ACC112 (cell line): ENCODE measurements at regions not wholly inside any gene's neighbourhood (a gene's known extent, or its start where the extent isn't known, plus 50 kb on each side); places are given as distances from the start of the nearest gene placed in this dataset.

ENCODE experiments used
- H2AFZ ChIP-seq: fragments of 200-600 bp; sonication (generic); one replicate; pipeline ENCODE4 v1.6.0; 2017; ENCODE audit warnings: antibody characterized with exemption, low read length; ENCODE audit not compliant: unreplicated experiment
- H3K27ac ChIP-seq: fragments of 200-600 bp; sonication (generic); 2 replicates; pipeline ENCODE4 v1.5.1; 2014; ENCODE audit warnings: low read depth, mild to moderate bottlenecking, antibody characterized with exemption, low read length, moderate library complexity
- H3K27me3 ChIP-seq: fragments of 200-600 bp; sonication (generic); 2 replicates; pipeline ENCODE4 v1.6.1; 2014; ENCODE audit warnings: mild to moderate bottlenecking, antibody characterized with exemption, low read length, moderate library complexity, mixed read lengths; ENCODE audit not compliant: insufficient read depth
- H3K36me3 ChIP-seq: fragments of 200-600 bp; sonication (generic); 2 replicates; pipeline ENCODE4 v1.6.1; 2016; ENCODE audit warnings: mild to moderate bottlenecking, antibody characterized with exemption, low read length, moderate library complexity, mixed read lengths; ENCODE audit not compliant: insufficient read depth
- H3K4me1 ChIP-seq: fragments of 200-600 bp; sonication (generic); one replicate; pipeline ENCODE4 v1.6.1; 2016; ENCODE audit warnings: low read length, mixed read lengths; ENCODE audit not compliant: insufficient read depth, unreplicated experiment, control insufficient read depth
- H3K4me3 ChIP-seq: fragments of 200-600 bp; sonication (generic); 2 replicates; pipeline ENCODE4 v1.5.1; 2014; ENCODE audit warnings: mild to moderate bottlenecking, low read depth, low read length
- H3K79me2 ChIP-seq: fragments of 200-600 bp; sonication (generic); one replicate; pipeline ENCODE4 v1.6.0; 2016; ENCODE audit warnings: low read length; ENCODE audit not compliant: control insufficient read depth, unreplicated experiment, insufficient read depth

GRCh38 chr9:87425202-87425601 is 72.5 kb upstream of the DAPK1 start:
- H3K27me3 ChIP-seq: no peaks in the 10 kb centered on the region
- H3K36me3 ChIP-seq: no peaks in the 10 kb centered on the region
- H3K27ac ChIP-seq: no peak overlapping the region
- H3K79me2 ChIP-seq: no peaks in the 10 kb centered on the region
- H2AFZ ChIP-seq: no peak overlapping the region
- H3K4me1 ChIP-seq: no peaks in the 10 kb centered on the region
- no peak overlapping the region for H3K4me3 ChIP-seq

- H3K4me3 ChIP-seq: no peak overlapping the region
- no peaks in the 10 kb centered on the region for H3K36me3 ChIP-seq
- no peaks in the 10 kb centered on the region for H3K27me3 ChIP-seq
- no peak overlapping the region for H2AFZ ChIP-seq
- no peaks in the 10 kb centered on the region for H3K79me2 ChIP-seq
- no peak overlapping the region for H3K27ac ChIP-seq
- H3K4me1 ChIP-seq: no peaks in the 10 kb centered on the region
These were observed 69.7 kb upstream of the DAPK1 start for GRCh38 chr9:87427851-87428506.

- H3K27me3 ChIP-seq: no peaks in the 10 kb centered on the region
- H3K4me3 ChIP-seq: no peak overlapping the region
- H2AFZ ChIP-seq: no peak overlapping the region
- no peaks in the 10 kb centered on the region for H3K4me1 ChIP-seq
- no peaks in the 10 kb centered on the region for H3K36me3 ChIP-seq
- H3K27ac ChIP-seq: no peak overlapping the region
- no peaks in the 10 kb centered on the region for H3K79me2 ChIP-seq
These were observed 69.0 kb upstream of the DAPK1 start for GRCh38 chr9:87428659-87429058.

GRCh38 chr9:87431837-87432236 is 65.8 kb upstream of the DAPK1 start:
- no peaks in the 10 kb centered on the region for H3K4me1 ChIP-seq
- no peak overlapping the region for H2AFZ ChIP-seq
- H3K4me3 ChIP-seq: no peak overlapping the region
- H3K79me2 ChIP-seq: no peaks in the 10 kb centered on the region
- H3K27me3 ChIP-seq: no peaks in the 10 kb centered on the region
- no peak overlapping the region for H3K27ac ChIP-seq
- no peaks in the 10 kb centered on the region for H3K36me3 ChIP-seq

- Histone ChIP-seq H3K79me2 (no peaks in the 10 kb centered on the region), H3K27ac (no peak overlapping the region)
These were observed 63.8 kb upstream of the DAPK1 start for GRCh38 chr9:87433853-87434252.

GRCh38 chr9:87434366-87434765 is 63.3 kb upstream of the DAPK1 start:
- no peak overlapping the region for H3K4me3 ChIP-seq
- no peaks in the 10 kb centered on the region for H3K27me3 ChIP-seq
- no peak overlapping the region for H2AFZ ChIP-seq
- no peak overlapping the region for H3K27ac ChIP-seq
- H3K4me1 ChIP-seq: no peaks in the 10 kb centered on the region
- H3K79me2 ChIP-seq: no peaks in the 10 kb centered on the region
- no peaks in the 10 kb centered on the region for H3K36me3 ChIP-seq

More at GRCh38 chr9:87433853-87434252, 63.8 kb upstream of the DAPK1 start:
- Histone ChIP-seq H2AFZ (no peak overlapping the region), H3K27me3 (no peaks in the 10 kb centered on the region), H3K4me3 (no peak overlapping the region), H3K4me1 (no peaks in the 10 kb centered on the region), H3K36me3 (no peaks in the 10 kb centered on the region)

- Histone ChIP-seq H2AFZ (no peak overlapping the region), H3K36me3 (no peaks in the 10 kb centered on the region), H3K27ac (no peak overlapping the region), H3K4me3 (no peak overlapping the region), H3K27me3 (no peaks in the 10 kb centered on the region), H3K4me1 (no peaks in the 10 kb centered on the region), H3K79me2 (no peaks in the 10 kb centered on the region)
These were observed 62.3 kb upstream of the DAPK1 start for GRCh38 chr9:87435189-87435880.

- no peaks in the 10 kb centered on the region for H3K4me1 ChIP-seq
- no peak overlapping the region for H3K4me3 ChIP-seq
- H3K36me3 ChIP-seq: no peaks in the 10 kb centered on the region
- H2AFZ ChIP-seq: no peak overlapping the region
- H3K27me3 ChIP-seq: no peaks in the 10 kb centered on the region
- H3K27ac ChIP-seq: no peak overlapping the region
- H3K79me2 ChIP-seq: no peaks in the 10 kb centered on the region
These were observed 61.0 kb upstream of the DAPK1 start for GRCh38 chr9:87436716-87437115.

GRCh38 chr9:87437966-87438365 is 59.7 kb upstream of the DAPK1 start:
- Histone ChIP-seq H3K27ac (no peak overlapping the region), H3K4me3 (no peak overlapping the region), H3K27me3 (no peaks in the 10 kb centered on the region), H3K36me3 (no peaks in the 10 kb centered on the region), H3K79me2 (no peaks in the 10 kb centered on the region), H3K4me1 (no peaks in the 10 kb centered on the region), H2AFZ (no peak overlapping the region)

- Histone ChIP-seq H3K4me1 (no peaks in the 10 kb centered on the region), H3K79me2 (no peaks in the 10 kb centered on the region), H3K27ac (no peak overlapping the region), H2AFZ (no peak overlapping the region), H3K27me3 (no peaks in the 10 kb centered on the region), H3K4me3 (no peak overlapping the region), H3K36me3 (no peaks in the 10 kb centered on the region)
These were observed 56.4 kb upstream of the DAPK1 start for GRCh38 chr9:87441251-87441650.

GRCh38 chr9:87442451-87442850 is 55.2 kb upstream of the DAPK1 start:
- no peaks in the 10 kb centered on the region for H3K27me3 ChIP-seq
- H3K27ac ChIP-seq: no peak overlapping the region
- no peaks in the 10 kb centered on the region for H3K4me1 ChIP-seq
- no peaks in the 10 kb centered on the region for H3K36me3 ChIP-seq
- no peak overlapping the region for H2AFZ ChIP-seq
- no peaks in the 10 kb centered on the region for H3K79me2 ChIP-seq
- H3K4me3 ChIP-seq: no peak overlapping the region
